Spleen (tissue), 11 donors: ENCODE measurements at regions not wholly inside any gene's neighbourhood (a gene's known extent, or its start where the extent isn't known, plus 50 kb on each side); places are given as distances from the start of the nearest gene placed in this dataset.

ENCODE experiments used
- DNase-seq: peaks from one replicate; pipeline ENCODE4 v3.0.0-alpha.2; 2020
- H3K27ac ChIP-seq, 8 donors: fragments of 200-600 bp; sonication (generic) in 7 of 8; 1 replicate in 4 of 8; 2 replicates in 4 of 8; pipeline versions ENCODE4 v1.5.0 to v1.8.0; 2016 to 2021; ENCODE audit warnings: inconsistent platforms in 4 of 8, mild to moderate bottlenecking in 4 of 8, moderate library complexity in 1 of 8
- H3K27me3 ChIP-seq, 7 donors: fragments of 200-600 bp; sonication (generic) in 6 of 7; replicated peaks in 1 of 7; 1 replicate in 4 of 7; 2 replicates in 3 of 7; pipeline versions ENCODE4 v1.5.0 to v1.8.0; 2016 to 2021; ENCODE audit warnings: inconsistent platforms in 3 of 7, mild to moderate bottlenecking in 1 of 7
- H3K36me3 ChIP-seq, 6 donors: fragments of 200-600 bp; sonication (generic) in 5 of 6; 1 replicate in 4 of 6; 2 replicates in 2 of 6; pipeline versions ENCODE4 v1.5.0 to v1.8.0; 2016 to 2021; ENCODE audit warnings: inconsistent platforms in 2 of 6
- H3K4me1 ChIP-seq, 6 donors: fragments of 200-600 bp; sonication (generic) in 5 of 6; 1 replicate in 3 of 6; 2 replicates in 3 of 6; pipeline versions ENCODE4 v1.5.0 to v1.8.0; 2016 to 2021; ENCODE audit warnings: inconsistent platforms in 3 of 6
- H3K4me3 ChIP-seq, 8 donors: fragments of 200-600 bp; sonication (generic) in 7 of 8; 1 replicate in 4 of 8; 2 replicates in 4 of 8; pipeline versions ENCODE4 v1.5.0 to v1.8.0; 2016 to 2021; ENCODE audit warnings: inconsistent platforms in 4 of 8, mild to moderate bottlenecking in 4 of 8, moderate library complexity in 2 of 8
- H3K9me3 ChIP-seq, 8 donors: fragments of 200-600 bp; sonication (generic) in 7 of 8; 1 replicate in 4 of 8; 2 replicates in 4 of 8; pipeline versions ENCODE4 v1.5.0 to v1.8.0; 2016 to 2021; ENCODE audit warnings: inconsistent platforms in 4 of 8
- POLR2A ChIP-seq, 3 donors: fragments of 450-650 bp; IDR thresholded peaks; one replicate each; pipeline ENCODE4 v1.5.1; 2017; ENCODE audit warnings: antibody characterized with exemption in 3 of 3, mild to moderate bottlenecking in 1 of 3
- POLR2AphosphoS5 ChIP-seq, 3 donors: sonication (generic); formaldehyde crosslinking; IDR thresholded peaks; one replicate each; pipeline ENCODE4 v1.5.1; 2017; ENCODE audit warnings: antibody characterized with exemption in 3 of 3
- WGBS, 5 donors: extraction: QIAGEN DNeasy Blood & Tissue Kit in 3 of 5; methylation state at CpG; one replicate each; pipeline versions ENCODE4 v1.1.5 to v1.1.7; 2013 to 2018; 5-methylcytosine and 5-hydroxymethylcytosine counted together
- intact Hi-C: fragments of 100-400 bp; cut with DNase I; formaldehyde crosslinking; loops from one replicate; pipeline ENCODE4 v1.15.0; 2023; ENCODE audit warnings: low total_unique reads
- TF ChIP-seq, protein P1 (sequence below), 11 experiments: fragments of 200-600 bp in 7 of 11; fragments of 450-650 bp in 4 of 11; sonication (generic) in 4 of 11; IDR thresholded peaks in 8 of 11; conservative IDR thresholded peaks in 3 of 11; 1 replicate in 7 of 11; 2 replicates in 4 of 11; pipeline versions ENCODE4 v1.4.0 to v1.8.0; 2016 to 2021; ENCODE audit warnings: antibody characterized with exemption in 11 of 11, inconsistent platforms in 4 of 11, mild to moderate bottlenecking in 1 of 11
- donor health status: healthy with polysubstance abuse.
- donor health status: DM: no; HTN: no; CAD: no; lungs with moderate emphysema.
- donor health status: DM: no; HTN: no; CAD: no.
- donor health status: Bipolar disorder and iron deficiency.
- donor health status: healthy.
- donor health status: DM: no; HTN: no; CAD: no.
- donor health status: DM: yes; HTN: yes; CAD: no.

DNA sequence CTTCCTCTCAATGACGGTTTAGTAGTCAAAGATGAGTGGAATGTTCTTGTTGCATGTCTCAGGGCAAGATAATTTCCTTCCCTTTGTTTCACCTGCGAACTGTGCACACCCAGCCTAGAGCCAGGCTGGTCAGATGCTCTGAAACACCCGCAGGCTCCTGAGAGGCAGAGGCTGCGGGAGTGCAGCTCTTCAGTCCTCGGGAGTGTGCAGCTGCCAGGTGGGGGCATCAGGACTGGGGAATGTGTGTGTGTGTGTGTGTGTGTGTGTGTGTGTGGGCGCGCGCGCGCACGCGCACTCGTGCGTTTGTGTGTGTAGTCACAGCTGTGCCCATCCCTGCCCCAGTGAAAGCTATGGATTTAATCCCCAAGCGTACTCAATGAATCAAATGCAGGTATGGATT lies 136.2 kb upstream of the NTM start:
- Histone ChIP-seq H3K27me3 (peaks cover 0 to 13% (median 0%) of the 10 kb centered on the region in 7 donors), H3K4me1 (no peaks in the 10 kb centered on the region), H3K9me3 (no peaks in the 10 kb centered on the region), H3K36me3 (no peaks in the 10 kb centered on the region), H3K4me3 (no peak overlapping the region), H3K27ac (no peak overlapping the region)
- DNase-seq = no peak
- intact Hi-C loops = no loop called here
- 79 to 90% (median 85%) methylated on average over 15 of the region's 15 CpGs for WGBS, 5 donors
- TF ChIP-seq POLR2AphosphoS5 (IDR thresholded peaks at IDR 0.05) = no peak
- TF ChIP-seq, protein P1, sequence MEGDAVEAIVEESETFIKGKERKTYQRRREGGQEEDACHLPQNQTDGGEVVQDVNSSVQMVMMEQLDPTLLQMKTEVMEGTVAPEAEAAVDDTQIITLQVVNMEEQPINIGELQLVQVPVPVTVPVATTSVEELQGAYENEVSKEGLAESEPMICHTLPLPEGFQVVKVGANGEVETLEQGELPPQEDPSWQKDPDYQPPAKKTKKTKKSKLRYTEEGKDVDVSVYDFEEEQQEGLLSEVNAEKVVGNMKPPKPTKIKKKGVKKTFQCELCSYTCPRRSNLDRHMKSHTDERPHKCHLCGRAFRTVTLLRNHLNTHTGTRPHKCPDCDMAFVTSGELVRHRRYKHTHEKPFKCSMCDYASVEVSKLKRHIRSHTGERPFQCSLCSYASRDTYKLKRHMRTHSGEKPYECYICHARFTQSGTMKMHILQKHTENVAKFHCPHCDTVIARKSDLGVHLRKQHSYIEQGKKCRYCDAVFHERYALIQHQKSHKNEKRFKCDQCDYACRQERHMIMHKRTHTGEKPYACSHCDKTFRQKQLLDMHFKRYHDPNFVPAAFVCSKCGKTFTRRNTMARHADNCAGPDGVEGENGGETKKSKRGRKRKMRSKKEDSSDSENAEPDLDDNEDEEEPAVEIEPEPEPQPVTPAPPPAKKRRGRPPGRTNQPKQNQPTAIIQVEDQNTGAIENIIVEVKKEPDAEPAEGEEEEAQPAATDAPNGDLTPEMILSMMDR (IDR thresholded peaks at IDR 0.05 in 8 of 11, conservative IDR thresholded peaks at IDR 0.05 in 3 of 11) = no peak
- TF ChIP-seq POLR2A (IDR thresholded peaks at IDR 0.05) = no peak

DNA sequence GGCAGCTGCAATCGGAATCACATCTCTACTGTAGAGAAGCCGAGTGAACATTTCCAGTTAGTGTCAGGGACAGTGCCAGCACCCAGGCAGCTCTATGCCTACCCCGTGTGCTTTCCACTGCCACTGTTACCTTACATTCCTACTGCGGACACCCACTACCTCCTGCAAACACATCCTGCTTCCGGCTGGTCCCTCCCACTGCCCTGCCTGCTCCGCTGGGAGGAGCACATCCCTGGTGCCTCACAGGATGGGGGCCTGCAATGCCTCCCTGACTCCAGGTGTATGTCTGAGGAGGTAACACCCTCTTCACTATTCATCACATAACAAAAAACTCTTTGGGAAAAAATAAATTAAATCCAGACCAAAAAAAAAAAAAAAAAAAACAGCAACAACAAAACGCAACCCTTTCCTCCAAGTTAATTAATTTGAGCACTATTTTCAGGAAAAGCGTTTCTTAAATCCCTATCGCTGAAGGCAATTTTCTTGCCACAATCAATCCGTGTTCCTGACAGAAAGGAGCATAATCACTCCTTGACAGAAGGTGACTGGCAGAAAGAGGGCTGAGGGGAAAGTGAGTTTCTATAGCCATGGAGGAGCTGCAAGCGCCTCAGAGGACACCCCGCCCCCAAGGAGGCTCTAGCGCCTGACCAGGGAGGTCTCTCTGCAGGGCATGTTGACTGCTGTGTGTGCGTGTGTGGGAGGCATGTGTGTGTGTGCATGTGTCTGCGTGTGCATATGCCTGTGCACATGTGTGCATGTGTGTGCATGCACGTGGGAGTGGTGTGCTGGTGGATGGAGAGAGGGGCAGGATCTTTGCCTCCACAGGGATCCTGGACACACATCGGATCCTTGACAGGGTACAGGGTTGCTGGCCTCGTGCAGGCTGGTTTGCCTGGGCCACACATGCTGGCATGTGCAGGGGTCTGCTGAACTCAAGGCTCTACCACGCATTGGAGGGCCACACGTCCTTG lies 134.8 kb upstream of the NTM start:
- intact Hi-C loops = no loop called here
- Histone ChIP-seq H3K9me3 (no peaks in the 10 kb centered on the region), H3K27ac (no peak overlapping the region), H3K4me3 (no peak overlapping the region), H3K27me3 (peaks cover 0 to 13% (median 0%) of the 10 kb centered on the region in 7 donors), H3K4me1 (no peaks in the 10 kb centered on the region), H3K36me3 (no peaks in the 10 kb centered on the region)
- 65 to 77% (median 70%) methylated on average over 20 of the region's 20 CpGs for WGBS, 5 donors
- DNase-seq = no peak
- TF ChIP-seq POLR2AphosphoS5 (IDR thresholded peaks at IDR 0.05) (no peak), POLR2A (IDR thresholded peaks at IDR 0.05) (no peak)
- TF ChIP-seq, protein P1 (IDR thresholded peaks at IDR 0.05 in 8 of 11, conservative IDR thresholded peaks at IDR 0.05 in 3 of 11) = no peak

DNA sequence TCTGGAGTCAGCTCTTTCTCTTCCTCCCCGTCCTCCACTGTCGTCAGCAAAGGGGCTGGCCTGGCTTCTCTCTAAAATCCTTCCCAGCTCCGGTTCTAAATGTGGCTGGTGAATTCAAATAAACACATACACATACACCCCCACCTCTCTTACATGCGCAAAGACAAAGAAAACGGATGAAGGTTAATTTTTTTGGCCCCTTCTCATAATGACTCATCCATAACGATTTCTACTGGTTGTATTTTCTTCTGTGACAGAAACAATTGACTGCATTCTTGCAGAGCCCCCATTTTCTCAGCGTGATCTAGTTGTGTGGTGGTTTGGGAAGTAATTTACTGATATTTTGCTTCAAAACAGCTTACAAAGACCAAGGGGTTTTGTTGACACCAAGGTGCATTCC lies 130.0 kb upstream of the NTM start:
- no peak for TF ChIP-seq POLR2AphosphoS5 (IDR thresholded peaks at IDR 0.05)
- TF ChIP-seq POLR2A (IDR thresholded peaks at IDR 0.05) = no peak
- H3K36me3 ChIP-seq = no peaks in the 10 kb centered on the region
- H3K4me1 ChIP-seq = no peaks in the 10 kb centered on the region
- intact Hi-C loops = no loop called here
- 68 to 73% (median 68%) methylated on average over 7 of the region's 7 CpGs for WGBS, 5 donors
- no peak overlapping the region for H3K4me3 ChIP-seq
- no peak for DNase-seq
- no peaks in the 10 kb centered on the region for H3K9me3 ChIP-seq
- H3K27ac ChIP-seq = no peak overlapping the region
- H3K27me3 ChIP-seq = peaks cover 0 to 31% (median 0%) of the 10 kb centered on the region in 7 donors

DNA sequence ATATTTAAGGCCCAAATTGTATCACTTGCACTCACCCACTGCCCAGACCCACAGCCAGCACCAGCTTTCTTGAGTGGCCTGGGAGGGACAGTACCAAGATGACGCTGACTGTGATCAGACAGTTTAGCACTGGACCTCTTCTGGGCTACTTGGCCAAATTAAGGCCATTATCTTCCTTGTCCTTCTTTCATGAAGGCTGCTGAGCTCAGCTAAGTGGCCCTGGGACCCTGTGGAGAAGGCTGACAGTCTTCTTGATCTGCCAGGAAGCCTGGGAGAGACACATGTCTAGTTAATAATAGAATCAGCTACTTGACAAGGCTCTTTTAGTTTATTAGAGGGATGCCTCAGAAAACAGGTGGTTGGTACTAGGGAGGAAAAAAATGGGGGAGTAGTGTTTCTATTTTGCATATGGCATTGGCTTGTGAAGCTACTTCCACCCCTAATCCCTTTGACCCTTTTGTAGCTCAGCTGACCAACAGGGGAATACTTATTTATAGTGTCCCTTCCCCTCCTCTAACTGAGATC lies 127.9 kb upstream of the NTM start:
- Histone ChIP-seq H3K27ac (no peak overlapping the region), H3K27me3 (peaks cover 0 to 34% (median 0%) of the 10 kb centered on the region in 7 donors), H3K4me1 (no peaks in the 10 kb centered on the region), H3K4me3 (no peak overlapping the region), H3K9me3 (no peaks in the 10 kb centered on the region), H3K36me3 (no peaks in the 10 kb centered on the region)
- no peak for TF ChIP-seq POLR2A (IDR thresholded peaks at IDR 0.05)
- no peak for TF ChIP-seq POLR2AphosphoS5 (IDR thresholded peaks at IDR 0.05)
- TF ChIP-seq, protein P1 (IDR thresholded peaks at IDR 0.05 in 8 of 11, conservative IDR thresholded peaks at IDR 0.05 in 3 of 11) = no peak
- intact Hi-C loops = no loop called here
- 80 to 95% (median 86%) methylated on average over 1 of the region's 1 CpG for WGBS, 5 donors
- no peak for DNase-seq
